ENCODE measurements at regions not wholly inside any gene's neighbourhood (a gene's known extent, or its start where the extent isn't known, plus 50 kb on each side); places are given as distances from the start of the nearest gene placed in this dataset.
"Not testable (repeated sequence)": the region's sequence is repeated elsewhere in the genome, so short reads cannot be mapped to it uniquely, and the experiment has no call there.

GRCh38 chr4:49138818-49139217 is 152.7 kb downstream of the CWH43 start:
- not testable (repeated sequence) for DNase-seq (ENCODE audit: low spot score); H3K4me1 Mint-ChIP-seq (ENCODE audit: unreplicated experiment); H3K4me3 Mint-ChIP-seq (ENCODE audit: unreplicated experiment); H3K27ac Mint-ChIP-seq (ENCODE audit: unreplicated experiment)
- peaks cover 28% of the 10 kb centered on the region for H3K9me3 Mint-ChIP-seq (ENCODE audit: unreplicated experiment)
- H3K36me3 Mint-ChIP-seq (ENCODE audit: low read depth, unreplicated experiment) = peaks cover 12% of the 10 kb centered on the region
- peaks cover 16% of the 10 kb centered on the region for H3K27me3 Mint-ChIP-seq (ENCODE audit: unreplicated experiment)

GRCh38 chr4:49139513-49139912 is 153.4 kb downstream of the CWH43 start:
- Mint-ChIP-seq H3K9me3 (ENCODE audit: unreplicated experiment) (peaks cover 32% of the 10 kb centered on the region), H3K27me3 (ENCODE audit: unreplicated experiment) (peaks cover 20% of the 10 kb centered on the region), H3K27ac (ENCODE audit: unreplicated experiment) (peak overlapping the region; percentile 2), H3K4me3 (ENCODE audit: unreplicated experiment) (peak overlapping the region; percentile 21), H3K36me3 (ENCODE audit: low read depth, unreplicated experiment) (peaks cover 16% of the 10 kb centered on the region)
- H3K4me1 Mint-ChIP-seq (ENCODE audit: unreplicated experiment); DNase-seq (ENCODE audit: low spot score): not testable (repeated sequence)

GRCh38 chr4:49140351-49140750 is 154.3 kb downstream of the CWH43 start:
- H3K27ac Mint-ChIP-seq (ENCODE audit: unreplicated experiment); DNase-seq (ENCODE audit: low spot score); H3K4me1 Mint-ChIP-seq (ENCODE audit: unreplicated experiment): not testable (repeated sequence)
- H3K27me3 Mint-ChIP-seq (ENCODE audit: unreplicated experiment) = peaks cover 24% of the 10 kb centered on the region
- H3K4me3 Mint-ChIP-seq (ENCODE audit: unreplicated experiment) = peak overlapping the region; percentile 1
- H3K36me3 Mint-ChIP-seq (ENCODE audit: low read depth, unreplicated experiment) = peaks cover 16% of the 10 kb centered on the region
- H3K9me3 Mint-ChIP-seq (ENCODE audit: unreplicated experiment) = peaks cover 37% of the 10 kb centered on the region

DNA sequence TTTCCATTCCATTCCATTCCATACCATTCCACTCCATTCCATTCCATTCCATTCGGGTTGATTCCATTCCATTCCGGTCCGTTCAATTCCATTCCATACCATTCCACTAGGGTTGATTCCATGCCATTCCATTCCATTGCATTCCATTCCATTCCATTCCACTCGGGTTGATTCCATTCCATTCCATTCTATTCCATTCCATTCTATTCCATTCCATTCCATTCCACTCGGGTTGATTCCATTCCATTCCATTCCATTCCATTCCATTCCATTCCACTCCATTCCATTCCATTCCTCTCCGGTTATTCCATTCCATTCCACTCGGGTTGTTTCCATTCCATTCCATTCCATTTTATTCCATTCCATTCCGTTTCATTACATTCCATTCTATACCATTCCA is 155.9 kb downstream of the CWH43 start:
- H3K4me3 Mint-ChIP-seq (ENCODE audit: unreplicated experiment); DNase-seq (ENCODE audit: low spot score); H3K27ac Mint-ChIP-seq (ENCODE audit: unreplicated experiment); H3K4me1 Mint-ChIP-seq (ENCODE audit: unreplicated experiment): not testable (repeated sequence)
- Mint-ChIP-seq H3K36me3 (ENCODE audit: low read depth, unreplicated experiment) (peaks cover 16% of the 10 kb centered on the region), H3K27me3 (ENCODE audit: unreplicated experiment) (peaks cover 32% of the 10 kb centered on the region), H3K9me3 (ENCODE audit: unreplicated experiment) (peaks cover 42% of the 10 kb centered on the region)

DNA sequence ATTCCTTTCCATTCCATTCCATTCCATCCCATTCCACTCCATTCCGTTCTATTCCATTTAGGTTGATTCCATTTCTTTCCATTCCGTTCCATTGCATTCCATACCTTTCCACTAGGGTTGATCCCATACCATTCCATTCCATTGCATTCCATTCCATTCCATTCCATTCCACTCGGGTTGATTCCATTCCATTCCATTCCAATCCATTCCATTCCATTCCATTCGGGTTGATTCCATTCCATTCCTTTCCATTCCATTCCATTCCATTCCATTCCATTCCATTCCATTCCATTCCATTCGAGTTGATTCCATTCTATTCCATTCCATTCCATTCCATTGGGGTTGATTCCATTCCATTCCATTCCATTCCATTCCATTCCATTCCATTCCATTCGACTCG is 161.1 kb downstream of the CWH43 start:
- H3K4me3 Mint-ChIP-seq (ENCODE audit: unreplicated experiment) = peak overlapping the region; percentile 0
- H3K27me3 Mint-ChIP-seq (ENCODE audit: unreplicated experiment) = peaks cover 44% of the 10 kb centered on the region
- not testable (repeated sequence) for H3K4me1 Mint-ChIP-seq (ENCODE audit: unreplicated experiment); H3K27ac Mint-ChIP-seq (ENCODE audit: unreplicated experiment); DNase-seq (ENCODE audit: low spot score)
- peaks cover 55% of the 10 kb centered on the region for H3K9me3 Mint-ChIP-seq (ENCODE audit: unreplicated experiment)
- H3K36me3 Mint-ChIP-seq (ENCODE audit: low read depth, unreplicated experiment) = peaks cover 28% of the 10 kb centered on the region

- Mint-ChIP-seq H3K36me3 (ENCODE audit: low read depth, unreplicated experiment) (peaks cover 28% of the 10 kb centered on the region), H3K27me3 (ENCODE audit: unreplicated experiment) (peaks cover 44% of the 10 kb centered on the region), H3K9me3 (ENCODE audit: unreplicated experiment) (peaks cover 56% of the 10 kb centered on the region)
- H3K4me1 Mint-ChIP-seq (ENCODE audit: unreplicated experiment); H3K4me3 Mint-ChIP-seq (ENCODE audit: unreplicated experiment); H3K27ac Mint-ChIP-seq (ENCODE audit: unreplicated experiment); DNase-seq (ENCODE audit: low spot score): not testable (repeated sequence)
These were observed 161.5 kb downstream of the CWH43 start for GRCh38 chr4:49147596-49147995.

- H3K27ac Mint-ChIP-seq (ENCODE audit: unreplicated experiment) = peak overlapping the region; percentile 0
- not testable (repeated sequence) for DNase-seq (ENCODE audit: low spot score); H3K4me1 Mint-ChIP-seq (ENCODE audit: unreplicated experiment)
- H3K4me3 Mint-ChIP-seq (ENCODE audit: unreplicated experiment) = peak overlapping the region; percentile 1
- peaks cover 38% of the 10 kb centered on the region for H3K36me3 Mint-ChIP-seq (ENCODE audit: low read depth, unreplicated experiment)
- peaks cover 48% of the 10 kb centered on the region for H3K27me3 Mint-ChIP-seq (ENCODE audit: unreplicated experiment)
- peaks cover 63% of the 10 kb centered on the region for H3K9me3 Mint-ChIP-seq (ENCODE audit: unreplicated experiment)
These were observed 163.2 kb downstream of the CWH43 start for GRCh38 chr4:49149006-49149975.

DNA sequence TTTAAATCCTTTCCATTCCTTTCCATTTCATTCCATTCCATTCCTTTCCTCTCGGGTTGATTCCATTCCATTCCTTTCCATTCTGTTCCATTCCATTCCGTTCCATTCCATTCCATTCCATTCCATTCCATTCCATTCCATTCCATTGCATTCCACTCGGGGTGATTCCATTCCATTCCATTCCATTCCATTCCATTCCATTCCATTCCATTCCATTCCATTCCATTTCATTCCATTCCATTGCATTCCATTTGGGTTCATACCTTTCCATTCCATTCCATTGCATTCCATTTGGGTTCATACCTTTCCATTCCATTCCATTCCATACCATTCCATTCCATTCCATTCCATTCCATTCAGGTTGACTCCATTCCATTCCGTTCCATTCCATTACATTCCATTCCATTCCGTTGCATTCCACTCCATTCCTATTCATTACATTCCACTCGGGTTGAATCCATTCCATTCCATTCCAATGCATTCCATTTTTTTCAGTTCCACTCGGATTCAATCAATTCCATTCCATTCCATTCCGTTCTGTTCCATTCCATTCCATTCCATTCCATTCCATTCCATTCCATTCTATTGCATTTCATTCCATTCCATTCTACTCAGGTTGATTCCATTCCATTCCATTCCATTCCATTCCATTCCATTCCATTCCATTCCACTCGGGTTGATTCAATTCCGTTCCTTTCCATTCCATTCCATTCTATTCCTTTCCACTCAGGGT is 164.4 kb downstream of the CWH43 start:
- not testable (repeated sequence) for H3K27ac Mint-ChIP-seq (ENCODE audit: unreplicated experiment); DNase-seq (ENCODE audit: low spot score); H3K4me1 Mint-ChIP-seq (ENCODE audit: unreplicated experiment)
- Mint-ChIP-seq H3K4me3 (ENCODE audit: unreplicated experiment) (peak overlapping the region; percentile 0), H3K27me3 (ENCODE audit: unreplicated experiment) (peaks cover 50% of the 10 kb centered on the region), H3K36me3 (ENCODE audit: low read depth, unreplicated experiment) (peaks cover 47% of the 10 kb centered on the region), H3K9me3 (ENCODE audit: unreplicated experiment) (peaks cover 67% of the 10 kb centered on the region)

DNA sequence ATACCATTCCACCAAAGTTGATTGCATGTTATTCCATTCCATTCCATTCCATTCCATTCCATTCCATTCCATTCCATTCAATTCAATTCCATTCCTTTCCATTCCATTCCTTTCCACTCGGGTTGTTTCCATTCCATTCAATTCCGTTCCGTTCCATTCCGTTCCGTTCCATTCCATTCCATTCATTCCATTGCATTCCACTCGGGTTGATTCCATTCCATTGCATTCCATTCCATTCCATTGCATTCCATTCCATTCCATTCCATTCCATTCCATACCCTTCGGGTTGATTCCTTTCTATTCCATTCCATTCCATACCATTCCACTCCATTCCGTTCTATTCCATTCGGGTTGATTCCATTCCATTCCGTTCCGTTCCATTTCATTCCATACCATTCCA is 166.9 kb downstream of the CWH43 start:
- Mint-ChIP-seq H3K36me3 (ENCODE audit: low read depth, unreplicated experiment) (peaks cover 51% of the 10 kb centered on the region), H3K9me3 (ENCODE audit: unreplicated experiment) (peaks cover 69% of the 10 kb centered on the region), H3K4me3 (ENCODE audit: unreplicated experiment) (peak overlapping the region; percentile 1), H3K27me3 (ENCODE audit: unreplicated experiment) (peaks cover 44% of the 10 kb centered on the region)
- H3K27ac Mint-ChIP-seq (ENCODE audit: unreplicated experiment); DNase-seq (ENCODE audit: low spot score); H3K4me1 Mint-ChIP-seq (ENCODE audit: unreplicated experiment): not testable (repeated sequence)

GRCh38 chr4:49154308-49155103 is 168.4 kb downstream of the CWH43 start:
- Mint-ChIP-seq H3K27ac (ENCODE audit: unreplicated experiment) (peak overlapping the region; percentile 0), H3K27me3 (ENCODE audit: unreplicated experiment) (peaks cover 39% of the 10 kb centered on the region), H3K9me3 (ENCODE audit: unreplicated experiment) (peaks cover 63% of the 10 kb centered on the region), H3K4me3 (ENCODE audit: unreplicated experiment) (peak overlapping the region; percentile 0), H3K36me3 (ENCODE audit: low read depth, unreplicated experiment) (peaks cover 48% of the 10 kb centered on the region)
- not testable (repeated sequence) for H3K4me1 Mint-ChIP-seq (ENCODE audit: unreplicated experiment); DNase-seq (ENCODE audit: low spot score)

- H3K27ac Mint-ChIP-seq (ENCODE audit: unreplicated experiment); H3K4me1 Mint-ChIP-seq (ENCODE audit: unreplicated experiment); DNase-seq (ENCODE audit: low spot score); H3K4me3 Mint-ChIP-seq (ENCODE audit: unreplicated experiment): not testable (repeated sequence)
- Mint-ChIP-seq H3K36me3 (ENCODE audit: low read depth, unreplicated experiment) (peaks cover 43% of the 10 kb centered on the region), H3K9me3 (ENCODE audit: unreplicated experiment) (peaks cover 57% of the 10 kb centered on the region), H3K27me3 (ENCODE audit: unreplicated experiment) (peaks cover 35% of the 10 kb centered on the region)
These were observed 169.2 kb downstream of the CWH43 start for GRCh38 chr4:49155270-49155669.

All from endothelial cell (in vitro differentiated cells).